ENCODE measurements at regions not wholly inside any gene's neighbourhood (a gene's known extent, or its start where the extent isn't known, plus 50 kb on each side); places are given as distances from the start of the nearest gene placed in this dataset.

DNA sequence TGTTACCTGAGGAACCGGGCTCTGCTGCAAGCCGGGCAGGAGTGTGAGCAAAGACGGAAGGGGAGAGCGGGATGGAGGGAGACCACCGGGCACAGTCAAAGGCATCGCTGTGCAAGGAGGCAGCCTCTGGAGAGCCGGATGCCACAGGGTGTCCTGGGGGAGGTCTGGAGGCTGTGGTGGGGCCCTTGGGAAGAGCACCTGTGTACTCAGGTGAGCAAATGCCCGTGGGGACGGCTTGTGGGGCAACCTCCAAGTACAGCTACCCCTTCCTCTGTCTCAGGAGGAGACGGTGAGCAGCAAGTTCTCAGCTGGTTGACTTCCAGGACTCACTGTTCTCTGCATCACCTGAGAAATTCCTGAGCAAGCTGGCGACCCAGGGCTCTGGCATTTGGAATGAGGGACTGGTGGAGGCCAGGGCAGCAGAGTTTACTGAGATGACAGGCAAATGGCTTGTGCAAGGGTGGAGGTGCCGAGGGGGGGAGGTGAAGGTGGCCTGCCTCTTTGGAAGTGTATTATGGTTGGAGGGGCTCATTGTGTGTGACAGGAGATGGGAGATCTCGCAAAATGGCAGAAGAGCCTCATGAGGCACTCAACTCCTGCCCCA lies 345.2 kb upstream of the SHH start:
- TF ChIP-seq, protein P1, sequence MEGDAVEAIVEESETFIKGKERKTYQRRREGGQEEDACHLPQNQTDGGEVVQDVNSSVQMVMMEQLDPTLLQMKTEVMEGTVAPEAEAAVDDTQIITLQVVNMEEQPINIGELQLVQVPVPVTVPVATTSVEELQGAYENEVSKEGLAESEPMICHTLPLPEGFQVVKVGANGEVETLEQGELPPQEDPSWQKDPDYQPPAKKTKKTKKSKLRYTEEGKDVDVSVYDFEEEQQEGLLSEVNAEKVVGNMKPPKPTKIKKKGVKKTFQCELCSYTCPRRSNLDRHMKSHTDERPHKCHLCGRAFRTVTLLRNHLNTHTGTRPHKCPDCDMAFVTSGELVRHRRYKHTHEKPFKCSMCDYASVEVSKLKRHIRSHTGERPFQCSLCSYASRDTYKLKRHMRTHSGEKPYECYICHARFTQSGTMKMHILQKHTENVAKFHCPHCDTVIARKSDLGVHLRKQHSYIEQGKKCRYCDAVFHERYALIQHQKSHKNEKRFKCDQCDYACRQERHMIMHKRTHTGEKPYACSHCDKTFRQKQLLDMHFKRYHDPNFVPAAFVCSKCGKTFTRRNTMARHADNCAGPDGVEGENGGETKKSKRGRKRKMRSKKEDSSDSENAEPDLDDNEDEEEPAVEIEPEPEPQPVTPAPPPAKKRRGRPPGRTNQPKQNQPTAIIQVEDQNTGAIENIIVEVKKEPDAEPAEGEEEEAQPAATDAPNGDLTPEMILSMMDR (IDR thresholded peaks at IDR 0.05), result no peak
- DNase-seq, result no peak
- ATAC-seq, result no peak
- Mint-ChIP-seq H3K4me3 (no peak overlapping the region), H3K9me3 (peaks cover 1% of the 10 kb centered on the region), H3K27ac (no peak overlapping the region), H3K36me3 (ENCODE audit: low read depth) (no peaks in the 10 kb centered on the region), H3K4me1 (ENCODE audit: low read depth) (no peaks in the 10 kb centered on the region), H3K27me3 (peaks cover 3% of the 10 kb centered on the region)
- ChIA-PET CTCF (no interaction called here), POLR2A (no interaction called here)
- intact Hi-C loops (cut with micrococcal nuclease), result no loop called here

DNA sequence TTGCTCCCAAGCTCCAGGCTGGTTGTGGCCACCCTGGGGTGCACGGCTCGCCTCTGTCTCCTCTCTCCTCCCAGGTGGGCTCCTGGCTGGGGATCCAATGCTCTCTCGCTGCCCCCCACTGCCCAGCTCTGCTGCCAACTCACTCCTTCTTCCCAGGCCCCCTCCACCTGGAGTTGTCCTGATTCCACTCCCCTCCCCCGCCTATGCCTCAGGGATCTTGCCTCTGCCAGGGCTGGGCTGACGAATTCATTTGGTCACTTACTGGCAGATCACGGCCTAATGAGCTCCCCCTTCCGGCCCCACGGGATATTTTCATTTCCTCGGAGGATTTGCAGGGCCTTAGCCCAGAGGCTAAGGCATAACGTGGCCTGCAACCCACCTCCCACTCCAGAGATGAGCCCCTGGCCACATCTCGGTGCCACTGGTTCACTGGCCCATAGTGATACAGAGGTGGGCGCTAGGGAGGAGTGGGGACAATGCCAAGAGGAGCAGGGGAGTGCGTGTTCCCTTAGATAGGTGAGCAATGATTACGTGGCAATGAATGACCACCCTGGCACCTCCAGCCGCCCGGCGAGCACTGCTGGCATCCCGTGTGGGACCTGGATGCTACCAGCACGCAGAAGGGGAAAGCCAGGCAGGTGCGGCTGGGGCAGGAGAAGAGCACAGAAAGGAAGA lies 344.6 kb upstream of the SHH start:
- Mint-ChIP-seq H3K36me3 (ENCODE audit: low read depth) (no peaks in the 10 kb centered on the region), H3K27me3 (peaks cover 3% of the 10 kb centered on the region), H3K4me3 (no peak overlapping the region), H3K9me3 (peaks cover 1% of the 10 kb centered on the region), H3K4me1 (ENCODE audit: low read depth) (no peaks in the 10 kb centered on the region), H3K27ac (no peak overlapping the region)
- DNase-seq (peak; percentile 11), ATAC-seq (no peak)
- TF ChIP-seq, protein P1 (IDR thresholded peaks at IDR 0.05), result no peak
- ChIA-PET POLR2A (no interaction called here), CTCF (no interaction called here)
- intact Hi-C loops (cut with micrococcal nuclease), result no loop called here

DNA sequence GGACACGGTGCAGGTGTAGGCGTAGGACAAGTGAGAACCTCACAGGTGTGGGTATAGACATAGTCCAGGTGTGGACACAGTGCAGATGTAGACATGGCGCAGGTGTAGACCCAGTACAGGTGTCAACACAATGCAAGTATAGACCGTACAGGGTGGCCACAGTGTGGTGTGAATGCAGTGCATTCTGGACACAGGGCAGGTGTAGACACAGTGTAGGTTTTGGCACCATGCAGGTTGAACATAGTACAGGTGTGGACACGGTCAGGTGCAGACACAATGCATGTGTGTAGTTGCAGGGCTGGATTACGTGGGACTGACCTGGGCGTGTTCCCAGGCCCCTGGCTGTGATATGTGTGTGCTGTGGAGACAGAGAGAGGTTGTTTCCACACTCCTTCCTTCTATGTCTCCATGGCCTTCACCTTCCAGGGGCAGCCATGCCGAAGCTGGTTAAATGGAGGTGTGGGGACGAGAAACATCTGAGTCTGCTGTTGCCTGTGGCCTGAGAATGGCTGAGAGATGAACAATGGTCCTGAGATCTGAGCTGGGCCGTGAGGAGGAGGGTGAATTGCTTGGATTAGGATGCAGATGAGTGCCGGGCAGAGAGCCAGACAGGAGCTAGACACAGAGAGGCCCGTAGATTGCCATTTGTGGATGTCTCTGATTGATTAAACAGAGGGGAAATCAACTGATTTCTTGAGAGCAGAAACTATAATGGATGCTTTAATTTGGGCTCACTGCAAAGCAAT lies 343.9 kb upstream of the SHH start:
- Mint-ChIP-seq H3K27me3 (peaks cover 6% of the 10 kb centered on the region), H3K36me3 (ENCODE audit: low read depth) (no peaks in the 10 kb centered on the region), H3K27ac (no peak overlapping the region), H3K4me3 (no peak overlapping the region), H3K9me3 (peaks cover 1% of the 10 kb centered on the region), H3K4me1 (ENCODE audit: low read depth) (no peaks in the 10 kb centered on the region)
- TF ChIP-seq, protein P1 (IDR thresholded peaks at IDR 0.05), result no peak
- DNase-seq (no peak), ATAC-seq (no peak)
- ChIA-PET POLR2A (no interaction called here), CTCF (no interaction called here)
- intact Hi-C loops (cut with micrococcal nuclease), result no loop called here

DNA sequence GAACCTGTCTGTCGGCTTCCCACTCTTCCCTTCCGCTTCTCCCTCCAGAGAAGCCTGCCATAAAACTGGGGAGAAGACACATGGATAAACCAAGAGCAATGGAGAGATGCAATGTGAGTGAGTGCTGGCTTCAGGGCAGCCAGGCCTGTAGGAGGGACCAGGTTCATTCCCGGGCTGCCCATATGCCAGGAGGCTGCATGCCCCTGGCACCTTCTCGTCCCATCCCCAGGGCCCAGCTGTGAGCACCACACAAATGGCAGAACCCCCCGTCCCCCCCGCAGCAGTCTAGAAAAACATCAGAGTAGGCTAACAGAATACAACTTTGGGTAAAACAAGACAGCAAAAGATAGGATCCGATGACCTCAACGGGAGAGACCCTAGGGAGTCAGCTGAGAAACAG lies 341.3 kb upstream of the SHH start:
- Mint-ChIP-seq H3K4me1 (ENCODE audit: low read depth) (no peaks in the 10 kb centered on the region), H3K27ac (no peak overlapping the region), H3K4me3 (no peak overlapping the region), H3K36me3 (ENCODE audit: low read depth) (no peaks in the 10 kb centered on the region), H3K9me3 (peaks cover 1% of the 10 kb centered on the region), H3K27me3 (peaks cover 5% of the 10 kb centered on the region)
- no peak for ATAC-seq
- ChIA-PET CTCF (no interaction called here), POLR2A (no interaction called here)
- TF ChIP-seq, protein P1 (IDR thresholded peaks at IDR 0.05), result no peak
- no peak for DNase-seq
- intact Hi-C loops (cut with micrococcal nuclease), result no loop called here

DNA sequence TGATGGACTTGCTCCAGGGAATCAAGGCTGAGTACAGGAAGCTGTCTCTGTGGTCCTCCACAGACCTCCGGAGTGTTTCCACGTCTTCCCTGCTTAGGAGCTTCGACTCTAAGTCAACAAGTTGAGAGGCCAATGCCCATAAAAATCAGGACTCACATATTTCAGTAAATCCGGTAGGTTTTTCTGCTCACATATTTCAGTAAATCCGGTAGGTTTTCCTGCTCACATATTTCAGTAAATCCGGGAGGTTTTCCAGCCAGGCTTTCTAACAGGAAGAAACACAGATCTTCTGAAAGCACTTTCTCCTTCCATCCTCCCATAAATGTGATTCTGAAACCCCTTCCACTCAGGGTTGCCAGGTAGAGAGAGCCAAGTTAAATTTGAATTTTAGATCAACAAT lies 340.1 kb upstream of the SHH start:
- intact Hi-C loops (cut with micrococcal nuclease), result no loop called here
- TF ChIP-seq, protein P1 (IDR thresholded peaks at IDR 0.05), result no peak
- Mint-ChIP-seq H3K36me3 (ENCODE audit: low read depth) (no peaks in the 10 kb centered on the region), H3K9me3 (peaks cover 1% of the 10 kb centered on the region), H3K27ac (no peak overlapping the region), H3K27me3 (peaks cover 5% of the 10 kb centered on the region), H3K4me3 (no peak overlapping the region), H3K4me1 (ENCODE audit: low read depth) (no peaks in the 10 kb centered on the region)
- POLR2A ChIA-PET, result no interaction called here
- DNase-seq (no peak), ATAC-seq (no peak)
- CTCF ChIA-PET, result no interaction called here
